DND-41 (cell line): ENCODE measurements at regions not wholly inside any gene's neighbourhood (a gene's known extent, or its start where the extent isn't known, plus 50 kb on each side); places are given as distances from the start of the nearest gene placed in this dataset.

Source experiments
- EZH2 ChIP-seq: IDR thresholded peaks from 3 replicates; pipeline ENCODE4 v1.6.1; 2012; ENCODE audit warnings: borderline replicate concordance, low read depth, mild to moderate bottlenecking, moderate library complexity, low read length, inconsistent platforms; ENCODE audit not compliant: severe bottlenecking
- TF ChIP-seq, protein P1 (sequence below): IDR thresholded peaks from 2 replicates; pipeline ENCODE4 v1.5.1; 2012; ENCODE audit warnings: borderline replicate concordance, low read length, moderate library complexity, mild to moderate bottlenecking; ENCODE audit not compliant: poor library complexity, severe bottlenecking; ENCODE audit errors: extremely low read depth

DNA sequence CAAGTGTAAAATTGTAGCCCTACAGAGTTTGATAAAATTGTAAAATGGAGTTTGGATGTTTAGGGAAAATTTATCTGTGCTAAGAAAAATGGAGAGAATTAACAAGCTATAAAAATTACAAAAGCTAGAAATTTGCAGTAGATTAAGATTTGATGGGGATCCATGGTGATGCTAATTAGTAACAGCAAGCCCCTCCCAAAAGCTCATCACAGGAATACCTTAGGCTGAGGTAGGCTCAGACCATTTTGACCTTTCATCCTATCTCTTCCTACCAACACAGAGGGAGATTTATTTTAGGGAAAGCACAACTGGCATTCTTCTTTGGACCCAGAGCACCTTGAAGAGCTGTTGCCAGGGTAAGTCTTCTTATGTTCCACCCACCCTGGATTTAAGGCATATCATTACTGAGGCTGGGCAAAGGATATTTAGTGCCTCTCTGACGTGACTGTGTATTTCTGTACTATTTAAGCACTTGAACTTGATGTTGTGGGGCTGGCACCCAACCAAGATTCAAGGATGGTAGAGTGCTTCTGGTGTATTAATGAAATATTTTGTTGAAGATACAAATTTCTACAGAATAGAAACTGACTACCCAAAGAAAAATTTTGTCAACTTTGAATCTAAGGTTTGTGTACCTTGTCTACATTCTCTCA, 70.8 kb upstream of the SLC39A10 start:
- TF ChIP-seq, protein P1, sequence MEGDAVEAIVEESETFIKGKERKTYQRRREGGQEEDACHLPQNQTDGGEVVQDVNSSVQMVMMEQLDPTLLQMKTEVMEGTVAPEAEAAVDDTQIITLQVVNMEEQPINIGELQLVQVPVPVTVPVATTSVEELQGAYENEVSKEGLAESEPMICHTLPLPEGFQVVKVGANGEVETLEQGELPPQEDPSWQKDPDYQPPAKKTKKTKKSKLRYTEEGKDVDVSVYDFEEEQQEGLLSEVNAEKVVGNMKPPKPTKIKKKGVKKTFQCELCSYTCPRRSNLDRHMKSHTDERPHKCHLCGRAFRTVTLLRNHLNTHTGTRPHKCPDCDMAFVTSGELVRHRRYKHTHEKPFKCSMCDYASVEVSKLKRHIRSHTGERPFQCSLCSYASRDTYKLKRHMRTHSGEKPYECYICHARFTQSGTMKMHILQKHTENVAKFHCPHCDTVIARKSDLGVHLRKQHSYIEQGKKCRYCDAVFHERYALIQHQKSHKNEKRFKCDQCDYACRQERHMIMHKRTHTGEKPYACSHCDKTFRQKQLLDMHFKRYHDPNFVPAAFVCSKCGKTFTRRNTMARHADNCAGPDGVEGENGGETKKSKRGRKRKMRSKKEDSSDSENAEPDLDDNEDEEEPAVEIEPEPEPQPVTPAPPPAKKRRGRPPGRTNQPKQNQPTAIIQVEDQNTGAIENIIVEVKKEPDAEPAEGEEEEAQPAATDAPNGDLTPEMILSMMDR = no peak
- TF ChIP-seq EZH2 = no peak
